ENCODE measurements at regions not wholly inside any gene's neighbourhood (a gene's known extent, or its start where the extent isn't known, plus 50 kb on each side); places are given as distances from the start of the nearest gene placed in this dataset.
A peak's percentile ranks its signal among the peaks of the same experiment; 100 is the strongest.

DNA sequence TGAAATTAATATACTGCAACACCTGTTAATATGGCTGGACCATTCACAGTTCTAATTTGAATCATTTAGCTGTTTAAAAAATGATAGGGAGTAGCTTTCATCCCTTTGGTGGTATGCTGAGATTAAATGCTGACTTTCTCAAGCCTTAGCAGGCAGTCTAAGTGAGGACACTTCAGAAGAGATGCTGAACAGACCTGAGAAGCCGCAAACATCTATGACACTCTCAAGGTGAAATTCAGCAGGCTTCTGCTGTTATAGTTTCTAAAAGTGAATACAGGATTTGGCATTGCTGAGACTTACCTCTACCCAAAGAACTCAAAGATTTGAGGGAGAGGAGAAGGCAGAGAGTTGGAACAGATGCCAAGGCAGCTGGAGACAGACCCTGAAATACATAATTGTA lies 431.2 kb upstream of the FAM98A start:
- intact Hi-C loops (cut with DNase I): no loop called here
- Histone ChIP-seq H3K4me3 (no peak overlapping the region), H3K27me3 (no peaks in the 10 kb centered on the region), H3K27ac (no peak overlapping the region), H3K36me3 (no peaks in the 10 kb centered on the region), H3K9me3 (peaks cover 0 to 5% (median 0%) of the 10 kb centered on the region in 3 donors), H3K4me1 (no peaks in the 10 kb centered on the region)
- no peak for DNase-seq
- TF ChIP-seq POLR2A (IDR thresholded peaks at IDR 0.05): no peak
- TF ChIP-seq, protein P1, sequence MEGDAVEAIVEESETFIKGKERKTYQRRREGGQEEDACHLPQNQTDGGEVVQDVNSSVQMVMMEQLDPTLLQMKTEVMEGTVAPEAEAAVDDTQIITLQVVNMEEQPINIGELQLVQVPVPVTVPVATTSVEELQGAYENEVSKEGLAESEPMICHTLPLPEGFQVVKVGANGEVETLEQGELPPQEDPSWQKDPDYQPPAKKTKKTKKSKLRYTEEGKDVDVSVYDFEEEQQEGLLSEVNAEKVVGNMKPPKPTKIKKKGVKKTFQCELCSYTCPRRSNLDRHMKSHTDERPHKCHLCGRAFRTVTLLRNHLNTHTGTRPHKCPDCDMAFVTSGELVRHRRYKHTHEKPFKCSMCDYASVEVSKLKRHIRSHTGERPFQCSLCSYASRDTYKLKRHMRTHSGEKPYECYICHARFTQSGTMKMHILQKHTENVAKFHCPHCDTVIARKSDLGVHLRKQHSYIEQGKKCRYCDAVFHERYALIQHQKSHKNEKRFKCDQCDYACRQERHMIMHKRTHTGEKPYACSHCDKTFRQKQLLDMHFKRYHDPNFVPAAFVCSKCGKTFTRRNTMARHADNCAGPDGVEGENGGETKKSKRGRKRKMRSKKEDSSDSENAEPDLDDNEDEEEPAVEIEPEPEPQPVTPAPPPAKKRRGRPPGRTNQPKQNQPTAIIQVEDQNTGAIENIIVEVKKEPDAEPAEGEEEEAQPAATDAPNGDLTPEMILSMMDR (IDR thresholded peaks at IDR 0.05): no peak
- 91 to 100% methylated on average over 1 of the region's 1 CpG for WGBS, 2 donors

DNA sequence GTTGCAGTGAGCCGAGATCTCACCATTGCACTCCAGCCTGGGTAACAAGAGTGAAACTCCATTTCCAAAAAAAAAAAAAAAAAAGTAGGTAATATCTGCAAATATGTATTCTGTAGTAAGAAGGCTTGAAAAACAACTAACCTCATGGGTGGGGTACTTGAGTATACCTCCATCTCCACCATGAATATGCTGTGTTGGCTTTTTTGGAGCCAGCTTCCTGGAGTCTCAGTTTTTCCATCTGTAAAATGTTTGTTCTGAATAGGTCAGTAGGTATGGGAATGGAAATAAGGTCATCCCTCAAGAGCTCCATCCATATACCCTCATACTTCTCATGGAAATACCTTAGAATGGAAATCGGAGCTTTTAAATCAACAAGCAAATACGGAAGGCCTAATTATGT lies 430.0 kb upstream of the FAM98A start:
- H3K4me1 ChIP-seq: no peaks in the 10 kb centered on the region
- 93 to 98% methylated on average over 3 of the region's 3 CpGs for WGBS, 2 donors
- H3K27me3 ChIP-seq: no peaks in the 10 kb centered on the region
- no peak for TF ChIP-seq POLR2A (IDR thresholded peaks at IDR 0.05)
- TF ChIP-seq, protein P1 (IDR thresholded peaks at IDR 0.05): no peak
- intact Hi-C loops (cut with DNase I): no loop called here
- no peak overlapping the region for H3K27ac ChIP-seq
- H3K9me3 ChIP-seq: peaks cover 0 to 5% (median 0%) of the 10 kb centered on the region in 3 donors
- no peak overlapping the region for H3K4me3 ChIP-seq
- no peaks in the 10 kb centered on the region for H3K36me3 ChIP-seq
- DNase-seq: no peak

DNA sequence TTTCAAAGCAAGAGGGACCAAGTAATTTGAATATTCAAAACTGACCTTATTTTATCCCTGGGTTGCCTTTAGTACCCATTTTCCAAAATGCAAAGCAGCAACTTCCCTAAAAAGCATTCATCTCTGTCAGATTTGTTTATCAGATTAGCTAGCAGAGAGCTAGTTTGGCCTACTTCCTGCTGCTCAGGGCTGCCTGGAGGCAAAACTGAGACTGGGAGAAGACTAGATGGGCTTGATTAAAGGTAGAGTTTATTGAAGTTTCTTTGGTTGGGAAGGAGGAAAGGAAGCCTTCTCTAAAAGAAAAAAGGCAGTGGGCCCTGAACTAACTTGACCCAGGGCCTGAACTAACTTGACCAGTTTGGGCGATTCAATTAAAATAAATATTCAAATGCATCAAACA lies 426.1 kb upstream of the FAM98A start:
- Histone ChIP-seq H3K4me3 (no peak overlapping the region), H3K27me3 (no peaks in the 10 kb centered on the region), H3K27ac (no peak overlapping the region), H3K36me3 (no peaks in the 10 kb centered on the region), H3K9me3 (peaks cover 0 to 5% (median 0%) of the 10 kb centered on the region in 3 donors), H3K4me1 (no peaks in the 10 kb centered on the region)
- WGBS, 2 donors: 50 to 68% methylated on average over 1 of the region's 1 CpG
- intact Hi-C loops (cut with DNase I): no loop called here
- no peak for DNase-seq
- TF ChIP-seq POLR2A (IDR thresholded peaks at IDR 0.05): no peak

DNA sequence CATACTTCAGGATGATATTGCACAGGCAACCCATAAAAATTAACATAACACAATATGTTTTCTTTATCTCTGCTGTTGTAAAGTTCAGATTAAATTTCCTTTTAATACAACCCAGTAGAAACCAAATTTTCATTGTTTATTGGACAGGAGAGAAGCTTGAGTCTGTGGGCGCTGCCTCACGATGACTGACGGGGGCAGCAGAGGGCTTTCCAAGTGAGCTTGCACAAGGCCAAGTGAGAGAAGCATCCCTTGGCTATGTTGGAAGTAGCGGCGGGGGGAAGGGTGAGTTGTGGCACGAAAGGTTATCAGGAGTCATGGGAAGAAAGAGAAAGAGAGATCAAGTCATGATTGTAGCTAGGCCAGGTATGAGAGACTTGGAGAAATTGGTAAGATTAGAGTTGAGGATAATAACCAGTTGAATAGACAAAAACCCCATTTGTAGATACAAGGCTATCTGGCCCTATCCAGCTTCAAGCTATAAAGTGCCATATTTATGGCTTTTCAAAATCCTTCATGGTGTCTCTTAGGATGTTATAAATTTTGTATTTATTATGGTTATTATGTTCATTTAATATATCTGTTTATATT lies 413.7 kb upstream of the FAM98A start:
- no peaks in the 10 kb centered on the region for H3K4me1 ChIP-seq
- WGBS, 2 donors: 6 to 20% methylated on average over 6 of the region's 6 CpGs
- intact Hi-C loops (cut with DNase I): no loop called here
- no peak overlapping the region for H3K27ac ChIP-seq
- H3K36me3 ChIP-seq: no peaks in the 10 kb centered on the region
- no peaks in the 10 kb centered on the region for H3K9me3 ChIP-seq
- no peak overlapping the region for H3K4me3 ChIP-seq
- TF ChIP-seq POLR2A (IDR thresholded peaks at IDR 0.05): no peak
- TF ChIP-seq, protein P1 (IDR thresholded peaks at IDR 0.05): peak in 3 of 6 experiments; percentile 21 to 49 (median 30)
- DNase-seq: no peak
- H3K27me3 ChIP-seq: no peaks in the 10 kb centered on the region

DNA sequence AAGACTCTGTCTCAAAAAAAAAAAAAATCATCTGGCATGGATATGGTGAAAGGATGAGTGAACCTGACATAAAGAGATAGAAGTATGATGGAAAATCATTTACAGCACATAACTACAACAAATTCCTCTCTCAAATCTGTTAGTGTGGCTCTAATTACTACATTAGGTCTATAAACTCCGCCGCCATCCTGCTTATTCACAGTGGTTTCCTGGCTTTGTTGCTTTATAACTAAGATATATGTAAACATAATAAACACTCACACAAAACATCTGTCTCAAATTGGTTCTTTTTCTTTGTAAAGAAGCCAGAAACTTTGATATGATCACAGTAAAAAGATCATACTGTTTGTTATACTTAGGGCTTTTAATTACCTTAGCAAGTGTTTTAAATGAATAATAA lies 412.6 kb upstream of the FAM98A start:
- Histone ChIP-seq H3K9me3 (no peaks in the 10 kb centered on the region), H3K27ac (no peak overlapping the region), H3K4me1 (no peaks in the 10 kb centered on the region), H3K4me3 (no peak overlapping the region), H3K27me3 (no peaks in the 10 kb centered on the region), H3K36me3 (no peaks in the 10 kb centered on the region)
- DNase-seq: no peak
- TF ChIP-seq, protein P1 (IDR thresholded peaks at IDR 0.05): no peak
- no peak for TF ChIP-seq POLR2A (IDR thresholded peaks at IDR 0.05)
- 57 to 69% methylated on average over 2 of the region's 2 CpGs for WGBS, 2 donors
- intact Hi-C loops (cut with DNase I): no loop called here

DNA sequence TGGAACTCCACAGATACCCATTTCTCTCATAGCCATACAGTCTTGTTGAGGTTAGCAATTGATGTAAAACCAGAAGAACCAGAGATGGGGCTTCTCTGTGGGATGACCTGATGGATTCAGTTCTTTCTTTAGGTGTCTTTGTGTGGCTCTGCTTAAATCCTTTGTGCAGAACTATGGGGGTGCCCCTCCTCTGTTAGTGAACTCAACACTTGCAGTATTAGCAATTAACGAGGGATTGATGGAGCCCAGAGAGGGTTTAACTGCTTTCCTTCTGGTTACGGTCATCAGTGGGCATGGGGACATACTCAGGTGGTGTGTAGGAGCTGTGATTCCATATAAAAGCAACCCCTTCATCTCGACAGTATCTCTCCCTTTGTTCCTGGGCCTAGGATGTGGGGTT lies 406.8 kb upstream of the FAM98A start:
- 67 to 74% methylated on average over 3 of the region's 3 CpGs for WGBS, 2 donors
- intact Hi-C loops (cut with DNase I): no loop called here
- no peak for DNase-seq
- TF ChIP-seq, protein P1 (IDR thresholded peaks at IDR 0.05): no peak
- no peak for TF ChIP-seq POLR2A (IDR thresholded peaks at IDR 0.05)
- no peak overlapping the region for H3K27ac ChIP-seq
- H3K27me3 ChIP-seq: no peaks in the 10 kb centered on the region
- H3K4me1 ChIP-seq: no peaks in the 10 kb centered on the region
- H3K4me3 ChIP-seq: no peak overlapping the region
- no peaks in the 10 kb centered on the region for H3K36me3 ChIP-seq
- no peaks in the 10 kb centered on the region for H3K9me3 ChIP-seq
